PC-3 (cell line): ENCODE measurements at regions not wholly inside any gene's neighbourhood (a gene's known extent, or its start where the extent isn't known, plus 50 kb on each side); places are given as distances from the start of the nearest gene placed in this dataset.

ENCODE experiments used
- EZH2 ChIP-seq: fragments of 300-600 bp; sonication (generic); IDR thresholded peaks from one replicate; pipeline ENCODE4 v1.6.1; 2017; ENCODE audit warnings: antibody characterized with exemption, mild to moderate bottlenecking, low read length; ENCODE audit not compliant: unreplicated experiment
- EZH2phosphoT487 ChIP-seq: fragments of 300-600 bp; sonication (generic); IDR thresholded peaks from 2 replicates; pipeline ENCODE4 v1.6.1; 2018; ENCODE audit warnings: mild to moderate bottlenecking, antibody characterized with exemption, low read length, borderline replicate concordance
- TF ChIP-seq, protein P1 (sequence below): fragments of 300-600 bp; sonication (generic); conservative IDR thresholded peaks from 2 replicates; pipeline ENCODE4 v1.5.1; 2017; ENCODE audit warnings: antibody characterized with exemption, low read depth, mild to moderate bottlenecking, low read length

DNA sequence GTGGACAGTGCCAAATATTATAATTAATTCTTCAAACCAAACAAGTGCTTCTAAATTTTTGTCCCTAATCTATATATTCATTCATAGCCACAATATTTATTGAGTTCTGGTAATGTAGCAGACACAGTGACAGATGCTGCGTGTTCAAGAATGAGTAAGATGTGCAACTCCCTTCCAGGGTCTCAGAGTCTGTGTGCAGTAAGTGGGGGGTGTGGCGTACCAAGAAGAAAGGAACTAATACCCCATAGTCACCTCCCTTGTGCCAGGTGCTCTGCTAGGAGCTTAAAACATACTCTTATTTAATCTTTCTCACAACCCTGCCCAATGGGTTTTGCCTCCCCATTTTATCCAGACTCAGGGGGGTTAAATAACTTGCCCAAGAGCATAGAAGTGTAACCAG lies 358.7 kb downstream of the BARHL2 start:
- TF ChIP-seq, protein P1, sequence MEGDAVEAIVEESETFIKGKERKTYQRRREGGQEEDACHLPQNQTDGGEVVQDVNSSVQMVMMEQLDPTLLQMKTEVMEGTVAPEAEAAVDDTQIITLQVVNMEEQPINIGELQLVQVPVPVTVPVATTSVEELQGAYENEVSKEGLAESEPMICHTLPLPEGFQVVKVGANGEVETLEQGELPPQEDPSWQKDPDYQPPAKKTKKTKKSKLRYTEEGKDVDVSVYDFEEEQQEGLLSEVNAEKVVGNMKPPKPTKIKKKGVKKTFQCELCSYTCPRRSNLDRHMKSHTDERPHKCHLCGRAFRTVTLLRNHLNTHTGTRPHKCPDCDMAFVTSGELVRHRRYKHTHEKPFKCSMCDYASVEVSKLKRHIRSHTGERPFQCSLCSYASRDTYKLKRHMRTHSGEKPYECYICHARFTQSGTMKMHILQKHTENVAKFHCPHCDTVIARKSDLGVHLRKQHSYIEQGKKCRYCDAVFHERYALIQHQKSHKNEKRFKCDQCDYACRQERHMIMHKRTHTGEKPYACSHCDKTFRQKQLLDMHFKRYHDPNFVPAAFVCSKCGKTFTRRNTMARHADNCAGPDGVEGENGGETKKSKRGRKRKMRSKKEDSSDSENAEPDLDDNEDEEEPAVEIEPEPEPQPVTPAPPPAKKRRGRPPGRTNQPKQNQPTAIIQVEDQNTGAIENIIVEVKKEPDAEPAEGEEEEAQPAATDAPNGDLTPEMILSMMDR, result no peak
- TF ChIP-seq EZH2phosphoT487, result no peak
- no peak for TF ChIP-seq EZH2
